ENCODE measurements at regions not wholly inside any gene's neighbourhood (a gene's known extent, or its start where the extent isn't known, plus 50 kb on each side); places are given as distances from the start of the nearest gene placed in this dataset.
"Not testable (repeated sequence)": the region's sequence is repeated elsewhere in the genome, so short reads cannot be mapped to it uniquely, and the experiment has no call there.

DNA sequence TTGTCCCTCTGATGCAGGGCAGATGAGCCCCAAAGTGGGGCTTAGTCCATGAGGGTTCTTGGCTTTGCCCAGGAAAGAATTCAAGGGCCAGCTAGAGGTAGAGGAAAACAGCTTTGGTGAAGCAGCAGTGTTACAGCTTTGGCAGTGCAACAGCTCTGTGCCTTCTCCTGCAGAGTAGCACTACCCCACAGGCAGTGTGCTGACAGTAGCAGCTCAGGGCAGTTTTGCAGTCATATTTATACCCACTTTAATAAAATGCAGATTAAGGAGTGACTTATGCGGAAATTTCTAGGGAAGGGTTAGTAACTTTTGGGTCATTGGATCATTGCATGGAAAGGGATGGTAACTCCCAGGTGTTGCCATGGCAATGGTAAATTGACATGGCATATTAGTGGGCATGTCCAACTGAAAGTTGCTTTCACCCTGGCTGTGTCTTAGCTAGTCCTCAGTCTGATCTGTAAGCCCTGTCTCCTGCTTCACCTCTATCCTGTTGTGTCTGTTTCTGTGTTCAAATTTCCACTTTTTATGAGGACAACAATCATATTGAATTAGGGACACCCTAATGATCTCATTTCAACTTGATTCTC, 241.3 kb upstream of the C2CD4B start:
- no peak for DNase-seq (ENCODE audit: low read depth in 1 of 2, low spot score in 1 of 2)

DNA sequence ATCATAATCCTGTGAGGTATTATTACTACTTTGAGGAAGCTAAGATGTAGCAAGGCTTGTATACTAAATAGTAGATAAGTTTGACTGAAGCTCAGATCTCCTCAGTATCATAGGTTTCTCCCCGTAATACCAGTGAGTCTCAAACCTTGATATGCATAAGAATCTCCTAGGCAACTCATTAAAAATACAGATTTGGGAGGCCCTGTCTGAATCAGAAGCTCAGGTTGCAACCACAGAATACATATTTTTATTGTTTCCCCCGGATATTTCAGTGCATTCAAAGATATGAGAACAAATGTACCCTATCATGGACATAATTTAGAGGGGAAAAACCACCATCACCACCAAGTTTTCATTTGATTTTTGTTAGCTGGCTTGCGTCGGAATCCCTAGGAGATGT, 242.1 kb upstream of the C2CD4B start:
- DNase-seq (ENCODE audit: low read depth in 1 of 2, low spot score in 1 of 2): no peak

DNA sequence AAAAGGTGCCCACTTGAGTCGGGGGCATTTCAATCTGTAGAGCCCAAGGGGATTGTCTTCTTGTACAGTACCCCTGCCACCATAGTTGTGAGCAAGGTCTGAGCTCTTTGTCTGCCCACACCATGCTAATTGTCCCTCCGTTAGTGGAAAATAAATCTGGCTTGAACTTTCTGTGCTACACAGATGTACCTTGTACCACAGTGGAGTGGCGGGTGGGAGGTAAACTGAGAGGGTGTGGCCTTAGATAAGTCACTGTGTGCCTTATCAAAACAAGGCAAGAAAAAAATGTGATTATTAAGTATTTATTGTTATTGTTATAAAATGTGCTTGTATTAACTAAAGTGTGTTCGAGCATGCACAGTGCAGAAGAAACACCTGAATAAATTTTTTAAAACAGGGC, 242.9 kb upstream of the C2CD4B start:
- no peak for DNase-seq (ENCODE audit: low read depth in 1 of 2, low spot score in 1 of 2)

DNA sequence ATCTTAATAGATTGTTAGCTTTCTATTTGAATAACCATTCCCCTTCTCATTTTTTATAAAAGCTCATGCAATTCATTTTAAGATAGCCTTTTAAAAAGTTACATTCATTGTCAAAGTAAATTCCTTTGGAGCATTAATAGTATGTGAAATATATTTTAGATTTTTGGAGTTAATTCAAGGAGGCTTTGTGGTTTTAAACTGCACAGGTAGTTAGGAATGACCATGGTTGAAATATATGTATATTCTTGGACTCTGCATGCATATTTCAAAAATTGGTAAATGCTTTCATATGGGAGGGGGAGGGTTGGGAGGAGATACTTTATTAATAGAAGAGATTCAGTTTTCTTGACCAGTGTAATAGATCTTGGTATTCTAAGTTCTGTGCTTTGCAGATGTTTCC, 244.4 kb upstream of the C2CD4B start:
- no peak for DNase-seq (ENCODE audit: low read depth in 1 of 2, low spot score in 1 of 2)

DNA sequence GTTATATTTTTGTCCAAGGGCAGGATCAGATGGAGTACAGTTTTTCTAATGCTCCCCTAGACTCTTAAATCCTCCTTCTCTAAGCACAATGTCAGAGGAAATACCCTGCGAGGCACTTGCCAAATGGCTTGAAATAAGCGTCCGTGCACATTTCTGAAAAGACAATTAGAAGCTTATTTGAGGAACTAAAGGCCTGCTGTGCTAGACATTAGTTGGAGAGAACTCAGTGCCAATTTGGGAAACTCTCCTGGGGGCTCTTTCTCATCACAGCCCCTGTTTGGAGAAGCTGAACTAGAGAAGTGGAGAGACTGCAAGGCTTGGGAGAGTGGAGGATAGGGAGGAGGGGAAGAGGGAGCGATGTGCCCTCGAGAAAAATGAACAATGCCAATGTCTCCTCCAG, 247.6 kb upstream of the C2CD4B start:
- DNase-seq (ENCODE audit: low read depth in 1 of 2, low spot score in 1 of 2): no peak

DNA sequence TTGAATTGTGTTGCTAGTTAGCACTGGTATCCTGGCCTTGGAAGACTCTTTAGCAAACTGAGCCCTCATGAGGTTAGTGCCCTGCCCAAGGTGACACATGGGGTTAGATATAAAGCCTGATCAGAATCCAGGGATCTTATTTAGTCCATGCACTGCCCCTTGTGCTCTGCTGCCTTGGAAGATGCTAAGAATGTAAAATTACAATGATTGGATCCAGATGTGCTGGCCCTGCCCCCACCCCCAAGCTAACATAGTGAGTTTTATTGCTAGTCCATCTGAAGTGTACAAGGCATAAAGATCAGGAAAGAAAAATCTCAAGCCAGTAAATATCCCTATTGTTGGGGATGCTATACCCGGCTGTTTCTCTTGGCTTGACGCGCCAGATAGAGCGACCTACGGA, 248.1 kb upstream of the C2CD4B start:
- DNase-seq (ENCODE audit: low read depth in 1 of 2, low spot score in 1 of 2): no peak

DNA sequence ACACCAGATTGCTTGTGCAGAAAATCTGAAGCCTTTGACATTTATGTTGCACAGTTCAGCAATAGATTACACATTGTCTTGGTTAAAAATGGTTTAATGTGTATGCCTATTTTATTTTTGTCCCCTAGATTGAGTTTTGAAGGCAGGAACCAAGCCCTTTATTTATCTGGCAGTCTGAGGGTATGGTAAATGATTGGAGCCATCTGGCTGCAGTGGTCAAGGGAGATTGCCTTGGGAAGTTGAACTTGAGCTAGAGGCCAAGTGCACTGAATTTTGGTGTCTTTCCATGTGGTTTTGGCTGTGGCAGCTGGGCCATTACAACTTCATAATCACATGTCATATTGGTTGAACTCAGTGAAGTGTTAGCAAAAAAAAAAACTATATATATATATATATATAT, 248.7 kb upstream of the C2CD4B start:
- DNase-seq (ENCODE audit: low read depth in 1 of 2, low spot score in 1 of 2): no peak

DNA sequence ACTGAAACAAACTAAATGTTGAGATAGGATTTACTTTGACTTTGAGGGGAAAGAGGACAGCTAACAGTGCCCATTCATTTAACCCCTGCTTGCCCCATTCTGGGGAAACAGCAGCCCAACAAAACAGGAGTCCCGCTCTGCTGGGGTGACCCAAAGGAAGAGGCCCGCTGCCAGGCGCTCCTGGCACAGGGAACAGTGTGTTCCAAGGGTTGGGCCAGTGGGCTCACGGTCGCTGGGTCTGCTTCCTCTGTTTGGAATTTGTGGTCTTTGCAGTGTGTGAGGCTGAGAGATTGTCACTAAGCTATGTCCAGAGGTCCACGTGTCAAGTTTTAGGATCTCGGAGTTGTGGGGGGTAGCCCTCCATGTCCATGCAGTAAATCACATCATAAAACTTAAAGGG, 250.4 kb upstream of the C2CD4B start:
- no peak for DNase-seq (ENCODE audit: low read depth in 1 of 2, low spot score in 1 of 2)

DNA sequence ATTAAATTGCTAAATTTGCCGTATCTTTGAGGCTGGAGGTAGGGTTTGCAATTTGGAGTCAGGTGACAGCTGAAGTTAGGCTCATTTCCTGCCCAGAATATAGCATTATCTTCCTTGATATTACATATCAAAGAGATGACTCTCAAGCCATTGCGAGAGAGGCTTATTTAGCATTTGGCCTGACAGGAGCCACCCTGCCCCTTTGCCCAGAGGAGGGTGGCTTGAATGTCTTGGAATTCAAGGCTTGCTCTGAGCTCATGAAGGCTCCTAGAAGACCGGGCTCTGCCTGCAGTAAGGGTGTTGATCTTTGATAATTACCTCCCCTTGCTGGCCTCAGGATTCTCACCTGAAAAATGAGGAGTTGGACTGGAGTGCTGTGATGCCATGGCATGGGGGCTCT, 251.4 kb upstream of the C2CD4B start:
- no peak for DNase-seq (ENCODE audit: low read depth in 1 of 2, low spot score in 1 of 2)

DNA sequence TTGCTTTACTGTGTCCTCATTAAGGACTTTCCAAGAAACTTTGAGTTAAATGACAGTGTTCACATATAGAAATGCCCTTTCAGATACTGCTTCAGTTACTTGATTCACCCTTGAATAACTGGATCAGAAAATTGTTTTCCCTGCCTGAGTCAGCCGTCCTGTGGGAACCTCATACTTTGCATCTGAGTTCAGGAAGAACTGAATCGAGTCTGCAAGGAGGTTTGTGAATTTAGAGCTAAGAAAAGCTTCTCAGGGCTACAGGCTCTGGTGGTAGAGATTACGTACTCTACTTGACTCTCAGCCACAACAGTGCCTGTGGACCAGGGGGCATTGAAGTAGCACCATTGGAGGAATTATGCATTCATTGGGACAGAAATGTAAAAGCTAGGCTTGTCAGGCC, 252.4 kb upstream of the C2CD4B start:
- DNase-seq (ENCODE audit: low read depth in 1 of 2, low spot score in 1 of 2): no peak

DNA sequence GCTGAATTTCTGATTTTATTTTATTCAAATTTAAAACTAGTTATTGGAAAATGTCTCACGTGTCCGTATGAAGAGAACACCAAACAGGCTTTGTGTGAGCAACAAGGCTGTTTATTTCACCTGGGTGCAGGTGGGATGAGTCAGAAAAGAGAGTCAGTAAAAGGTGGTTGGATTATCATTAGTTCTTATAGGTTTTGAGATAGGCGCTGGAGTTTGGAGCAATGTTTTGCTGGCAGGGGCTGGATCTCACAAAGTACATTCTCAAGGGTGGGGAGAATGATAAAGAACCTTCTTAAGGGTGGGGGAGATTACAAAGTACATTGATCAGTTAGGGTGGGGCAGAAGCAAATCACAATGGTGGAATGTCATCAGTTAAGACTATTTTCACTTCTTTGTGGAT, 253.4 kb upstream of the C2CD4B start:
- not testable (repeated sequence) for DNase-seq (ENCODE audit: low read depth in 1 of 2, low spot score in 1 of 2)

DNA sequence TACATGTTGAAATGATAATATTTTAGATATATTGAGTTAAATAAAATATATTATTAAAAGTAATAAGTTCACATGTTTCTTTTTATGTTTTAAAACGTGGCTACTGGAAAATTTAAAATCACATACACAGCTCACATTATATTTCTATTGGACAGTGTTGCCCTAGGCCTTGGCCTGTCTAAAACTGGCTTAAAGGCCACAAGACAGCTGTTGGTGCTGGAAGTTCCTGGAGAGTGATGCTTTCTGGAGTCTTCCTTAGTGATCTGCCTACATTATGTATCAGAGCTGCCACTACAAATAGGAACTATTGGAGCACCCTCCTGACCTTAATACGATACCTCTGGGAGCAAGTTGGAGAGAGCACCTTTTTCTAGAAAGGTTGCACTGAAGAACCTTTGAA, 254.1 kb upstream of the C2CD4B start:
- no peak for DNase-seq (ENCODE audit: low read depth in 1 of 2, low spot score in 1 of 2)

DNA sequence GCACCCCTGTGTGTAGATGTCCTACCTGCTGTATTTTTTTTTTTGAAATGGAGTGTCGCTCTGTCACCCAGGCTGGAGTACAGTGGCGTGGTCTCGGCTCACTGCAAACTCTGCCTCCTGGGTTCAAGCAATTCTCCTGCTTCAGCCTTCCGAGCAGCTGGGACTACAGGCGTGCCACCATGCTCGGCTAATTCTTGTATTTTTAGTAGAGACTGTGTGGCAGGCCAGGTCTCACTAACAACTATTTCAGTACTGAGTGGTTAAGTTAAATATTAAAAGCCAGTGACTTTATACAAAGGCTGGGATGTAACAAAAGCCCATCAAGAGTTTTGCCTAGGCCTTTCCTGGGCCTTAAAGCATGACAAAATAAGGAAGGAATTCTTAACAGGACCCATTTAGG, 255.3 kb upstream of the C2CD4B start:
- not testable (repeated sequence) for DNase-seq (ENCODE audit: low read depth in 1 of 2, low spot score in 1 of 2)

DNA sequence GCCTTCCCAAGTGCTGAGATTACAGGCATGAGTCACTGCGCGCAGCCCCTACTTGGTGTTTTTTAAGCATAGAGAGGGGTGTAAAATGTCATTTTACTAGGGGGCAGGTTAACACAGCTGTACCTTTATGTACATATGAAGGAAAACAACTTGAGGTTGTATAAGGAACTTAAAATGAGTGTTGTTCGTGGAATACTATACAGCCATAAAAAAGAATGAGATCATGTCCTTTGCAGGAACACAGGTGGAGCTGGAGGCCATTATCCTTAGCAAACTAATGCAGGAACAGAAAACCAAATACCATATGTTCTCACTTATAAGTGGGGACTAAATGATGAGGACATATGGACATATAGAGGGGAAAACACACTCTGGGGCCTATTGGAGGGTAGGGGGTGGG, 256.2 kb upstream of the C2CD4B start:
- no peak for DNase-seq (ENCODE audit: low read depth in 1 of 2, low spot score in 1 of 2)

DNA sequence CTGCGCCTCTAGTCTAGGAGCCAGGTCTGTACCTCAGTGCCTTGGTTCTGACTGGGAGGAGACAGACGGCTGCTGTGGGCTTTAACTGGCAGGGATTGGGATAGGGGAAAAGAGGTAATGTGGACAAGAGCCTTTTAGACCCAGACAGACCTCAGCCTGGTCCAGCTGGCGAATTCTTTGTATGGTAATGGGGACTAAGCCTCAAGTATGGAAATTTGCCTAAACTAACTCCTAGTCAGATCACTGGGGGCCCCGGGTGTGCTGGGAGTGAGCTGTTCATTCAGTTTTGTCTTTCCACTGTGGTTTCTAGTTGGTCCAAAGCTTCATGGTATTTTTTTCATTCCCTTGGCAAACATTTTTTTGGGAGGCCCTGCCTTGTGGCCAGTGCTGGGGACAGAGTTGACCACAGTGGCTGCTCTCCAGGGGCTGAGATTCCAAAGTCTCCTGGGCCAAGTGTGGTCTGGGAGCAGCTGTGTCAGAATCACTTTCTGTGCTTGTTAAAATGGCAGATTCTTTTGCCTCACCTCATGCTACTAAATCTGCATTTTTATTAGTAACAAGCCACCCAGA, 261.4 kb upstream of the C2CD4B start:
- no peak for DNase-seq (ENCODE audit: low read depth in 1 of 2, low spot score in 1 of 2)

DNA sequence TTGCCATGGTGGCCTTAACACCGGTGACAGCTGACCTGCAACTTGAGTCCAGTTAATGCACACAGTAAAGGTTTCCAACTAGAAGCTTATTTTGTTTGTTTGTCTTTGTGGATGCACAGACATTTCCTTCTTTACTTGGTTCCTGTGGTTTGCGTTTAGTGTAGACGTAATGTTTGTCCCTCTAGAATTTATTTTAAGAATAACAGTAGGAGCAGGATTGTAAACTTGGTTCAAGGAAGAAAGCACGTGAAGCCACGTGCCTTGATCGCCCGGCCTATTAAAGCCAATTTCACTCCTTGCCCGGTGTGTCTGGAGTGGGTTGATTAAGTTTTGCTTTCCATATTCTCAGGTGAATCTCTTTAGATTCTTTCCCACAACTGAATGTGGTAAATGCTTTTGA, 263.2 kb upstream of the C2CD4B start:
- no peak for DNase-seq (ENCODE audit: low read depth in 1 of 2, low spot score in 1 of 2)

DNA sequence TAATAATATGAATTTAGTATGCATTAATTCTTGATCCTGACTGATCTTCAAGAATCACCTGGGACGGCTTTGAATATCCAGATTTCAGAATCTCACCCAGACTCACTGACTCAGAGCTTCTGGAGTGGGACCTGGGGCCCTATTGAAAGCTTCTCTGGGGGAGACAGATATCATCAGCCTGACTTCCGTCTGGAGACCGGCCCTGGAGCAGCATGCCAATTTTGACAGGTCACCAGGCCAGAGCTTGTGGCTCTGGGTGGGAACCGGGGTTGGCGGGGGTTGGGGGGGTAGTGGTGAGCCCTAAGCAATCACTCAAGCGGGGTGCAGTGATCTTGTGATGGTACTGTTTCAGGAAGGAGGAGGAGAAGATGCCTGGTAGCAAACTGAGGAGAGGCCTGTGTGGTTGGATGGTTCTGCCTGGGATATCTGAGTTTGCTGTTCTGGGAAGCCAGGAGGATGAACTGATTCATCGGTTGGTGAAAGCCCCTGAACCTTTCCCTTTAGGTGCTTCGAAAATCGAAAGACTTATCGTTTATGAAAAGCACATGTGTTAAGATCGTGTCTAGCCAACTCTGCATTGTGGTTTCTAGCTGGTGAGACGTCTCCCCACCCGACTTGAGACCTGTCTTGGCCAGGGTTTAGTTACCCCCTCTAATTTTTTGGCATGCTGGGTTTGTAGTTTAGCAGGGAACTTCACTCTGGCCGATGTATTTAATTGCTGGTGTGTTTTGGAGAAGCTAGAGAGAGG, 263.9 kb upstream of the C2CD4B start:
- no peak for DNase-seq (ENCODE audit: low read depth in 1 of 2, low spot score in 1 of 2)

DNA sequence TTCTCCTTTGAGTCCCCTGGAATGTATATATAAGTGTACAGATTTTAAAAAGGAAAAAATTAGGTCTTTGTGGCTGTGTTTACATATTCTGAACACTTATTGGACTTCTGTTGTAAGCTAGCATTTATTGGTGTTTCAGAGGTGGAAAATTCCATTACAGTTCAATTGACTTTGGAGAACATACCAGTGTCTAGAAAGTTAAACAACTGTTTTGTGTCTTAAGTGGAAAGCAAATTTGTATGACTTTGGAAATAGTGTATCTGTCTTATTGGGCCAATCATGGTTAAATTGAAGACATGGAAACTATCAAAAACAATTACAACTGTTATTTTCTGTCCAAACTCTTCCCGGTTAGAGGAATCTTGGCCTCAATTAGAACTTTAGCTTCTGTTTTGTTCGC, 265.0 kb upstream of the C2CD4B start:
- DNase-seq (ENCODE audit: low read depth in 1 of 2, low spot score in 1 of 2): no peak

DNA sequence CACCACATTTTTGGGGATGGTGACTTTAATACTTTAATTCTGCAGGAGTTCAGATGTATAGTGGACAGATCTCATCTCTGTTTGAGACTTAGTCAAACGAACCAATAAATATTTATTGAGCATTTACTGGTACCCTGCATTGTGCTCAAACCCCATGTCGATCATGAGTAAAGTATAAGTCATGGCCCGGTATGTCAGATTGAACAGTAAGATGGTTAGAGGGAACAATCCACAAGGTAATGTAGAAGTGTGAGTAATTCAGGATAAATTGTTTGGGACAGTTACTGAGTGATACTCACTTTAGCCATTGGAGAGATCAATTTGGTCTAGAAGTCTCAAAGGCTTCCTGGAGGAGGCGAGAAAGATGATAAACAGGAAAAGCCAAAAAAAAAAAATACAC, 265.5 kb upstream of the C2CD4B start:
- DNase-seq (ENCODE audit: low read depth in 1 of 2, low spot score in 1 of 2): no peak

DNA sequence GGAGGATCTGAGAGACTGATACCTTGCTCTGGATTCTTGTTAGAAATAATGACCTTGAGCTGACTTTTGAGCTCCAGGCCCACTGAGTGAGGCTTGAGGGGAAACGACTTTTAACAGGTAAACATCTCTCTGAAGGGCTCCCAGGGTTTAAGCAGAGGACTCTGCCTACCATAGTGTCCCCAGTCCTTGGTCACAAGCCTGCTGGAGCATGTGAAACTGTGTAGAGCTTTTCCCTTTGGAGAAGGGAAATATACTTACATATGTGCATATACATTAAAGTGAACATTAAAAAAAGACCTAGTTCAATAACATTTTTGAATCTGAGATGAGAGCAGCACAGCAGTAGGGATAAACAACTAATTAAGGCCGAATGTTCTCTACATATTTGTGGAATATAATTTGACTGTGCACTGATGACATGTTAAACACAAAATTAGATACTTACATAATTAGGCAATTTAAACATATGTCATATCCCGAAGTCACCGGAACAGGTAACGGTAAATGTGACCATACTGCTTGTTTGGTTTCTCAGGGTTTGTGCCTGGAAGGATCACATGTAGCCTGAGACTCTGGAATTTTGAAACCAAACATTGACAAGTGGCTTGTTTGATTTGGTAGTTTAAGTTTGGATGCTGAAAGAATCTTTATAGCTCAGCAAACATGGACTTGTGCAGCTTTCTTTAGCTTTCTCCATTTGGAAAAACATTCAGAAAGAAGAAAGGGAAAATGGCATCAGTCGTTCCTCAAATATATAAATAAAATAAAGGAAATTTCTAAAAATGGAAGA, 266.1 kb upstream of the C2CD4B start:
- no peak for DNase-seq (ENCODE audit: low read depth in 1 of 2, low spot score in 1 of 2)

DNA sequence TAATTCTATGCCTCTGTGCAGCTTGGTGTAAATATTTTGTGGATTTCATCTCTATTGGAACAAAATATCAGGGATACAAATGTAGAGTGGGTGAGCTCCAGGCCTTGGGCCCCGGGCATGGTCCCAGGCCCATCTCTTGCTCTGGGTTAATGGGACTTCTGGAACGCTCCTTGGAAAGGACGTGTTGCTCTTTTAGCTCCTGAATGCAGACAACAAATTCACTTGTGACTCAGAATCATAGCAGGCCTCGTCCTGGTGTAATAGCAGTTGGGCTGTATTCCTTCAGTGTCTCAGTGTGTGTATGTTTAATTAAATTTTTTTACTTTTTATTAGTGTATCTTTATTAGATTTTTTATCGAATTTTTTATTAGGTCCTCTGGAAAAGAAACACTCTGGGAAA, 266.7 kb upstream of the C2CD4B start:
- DNase-seq (ENCODE audit: low read depth in 1 of 2, low spot score in 1 of 2): no peak

DNA sequence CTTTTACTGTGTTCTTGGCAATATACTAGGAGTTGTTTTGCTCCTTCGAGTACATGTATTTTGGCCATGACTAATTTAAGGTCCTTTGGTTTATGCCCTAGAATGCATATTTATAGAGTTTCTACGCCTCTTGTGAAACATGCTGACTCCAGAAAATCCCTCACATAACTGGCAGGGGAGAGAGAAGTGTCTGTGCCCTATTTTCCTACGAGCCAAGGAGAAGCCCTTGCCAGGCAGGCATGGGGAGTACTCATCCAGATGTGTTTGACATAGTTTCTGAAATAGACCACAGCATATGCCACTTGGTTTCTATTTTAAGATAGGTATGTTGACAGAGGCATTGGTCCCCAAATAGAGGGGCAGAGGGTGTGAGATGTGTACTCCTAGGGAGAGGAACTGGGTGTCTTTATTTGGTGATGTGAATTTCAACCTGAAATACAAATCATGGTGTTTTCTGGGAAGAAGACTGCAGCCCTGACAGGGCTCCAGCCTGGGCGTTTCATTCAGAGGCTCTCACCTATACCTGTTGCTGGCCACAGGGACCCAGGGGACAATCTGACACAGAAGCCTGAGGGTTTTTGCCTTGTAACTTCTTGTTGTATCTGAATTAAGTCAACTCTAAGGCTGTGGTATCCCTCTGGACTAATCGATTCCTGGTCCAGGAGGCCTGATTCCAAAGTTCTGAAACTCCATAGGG, 267.8 kb upstream of the C2CD4B start:
- DNase-seq (ENCODE audit: low read depth in 1 of 2, low spot score in 1 of 2): no peak
